Transverse colon (tissue), 3 donors: ENCODE measurements at regions not wholly inside any gene's neighbourhood (a gene's known extent, or its start where the extent isn't known, plus 50 kb on each side); places are given as distances from the start of the nearest gene placed in this dataset.

ENCODE experiments used
- EP300 ChIP-seq: sonication (generic); formaldehyde crosslinking; IDR thresholded peaks from one replicate; pipeline ENCODE4 v1.6.1; 2017; ENCODE audit warnings: antibody characterized with exemption, low read depth
- TF ChIP-seq, protein P1 (sequence below), 5 experiments: fragments of 200-600 bp in 3 of 5; fragments of 450-650 bp in 2 of 5; sonication (generic) in 3 of 5; IDR thresholded peaks; 1 replicate in 2 of 5; 2 replicates in 3 of 5; pipeline ENCODE4 v1.5.1; 2016 to 2017; ENCODE audit warnings: antibody characterized with exemption in 5 of 5, inconsistent platforms in 3 of 5, mild to moderate bottlenecking in 2 of 5, moderate library complexity in 1 of 5

DNA sequence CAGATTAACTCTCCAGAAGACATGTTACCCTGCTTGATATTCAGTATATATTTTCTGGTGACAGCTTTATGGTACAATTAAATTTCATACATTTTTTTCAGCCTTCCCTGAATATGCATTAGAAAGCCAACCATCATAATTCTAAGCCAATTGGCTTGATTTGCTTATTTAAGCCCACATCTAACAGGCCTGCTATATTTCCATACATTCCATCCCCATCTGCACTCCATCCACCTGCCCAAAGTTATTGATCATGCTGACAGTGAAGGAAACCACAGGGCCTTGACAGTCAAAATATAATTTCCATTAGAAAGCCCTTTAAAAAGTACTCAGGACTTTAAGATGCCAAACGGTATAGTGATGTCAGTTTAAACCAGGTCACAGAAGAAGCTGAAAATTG is 164.3 kb downstream of the GXYLT1 start:
- TF ChIP-seq, protein P1, sequence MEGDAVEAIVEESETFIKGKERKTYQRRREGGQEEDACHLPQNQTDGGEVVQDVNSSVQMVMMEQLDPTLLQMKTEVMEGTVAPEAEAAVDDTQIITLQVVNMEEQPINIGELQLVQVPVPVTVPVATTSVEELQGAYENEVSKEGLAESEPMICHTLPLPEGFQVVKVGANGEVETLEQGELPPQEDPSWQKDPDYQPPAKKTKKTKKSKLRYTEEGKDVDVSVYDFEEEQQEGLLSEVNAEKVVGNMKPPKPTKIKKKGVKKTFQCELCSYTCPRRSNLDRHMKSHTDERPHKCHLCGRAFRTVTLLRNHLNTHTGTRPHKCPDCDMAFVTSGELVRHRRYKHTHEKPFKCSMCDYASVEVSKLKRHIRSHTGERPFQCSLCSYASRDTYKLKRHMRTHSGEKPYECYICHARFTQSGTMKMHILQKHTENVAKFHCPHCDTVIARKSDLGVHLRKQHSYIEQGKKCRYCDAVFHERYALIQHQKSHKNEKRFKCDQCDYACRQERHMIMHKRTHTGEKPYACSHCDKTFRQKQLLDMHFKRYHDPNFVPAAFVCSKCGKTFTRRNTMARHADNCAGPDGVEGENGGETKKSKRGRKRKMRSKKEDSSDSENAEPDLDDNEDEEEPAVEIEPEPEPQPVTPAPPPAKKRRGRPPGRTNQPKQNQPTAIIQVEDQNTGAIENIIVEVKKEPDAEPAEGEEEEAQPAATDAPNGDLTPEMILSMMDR (IDR thresholded peaks at IDR 0.05) = no peak
- TF ChIP-seq EP300 = no peak
